GM19043 (cell line): ENCODE measurements at regions not wholly inside any gene's neighbourhood (a gene's known extent, or its start where the extent isn't known, plus 50 kb on each side); places are given as distances from the start of the nearest gene placed in this dataset.
"Not testable (repeated sequence)": the region's sequence is repeated elsewhere in the genome, so short reads cannot be mapped to it uniquely, and the experiment has no call there.

Experiments
- ATAC-seq: cut with Tn5 transposase; IDR thresholded peaks from one replicate; pipeline ENCODE4 v1.9.1; 2021; ENCODE audit warnings: low read depth; ENCODE audit not compliant: unreplicated experiment

- no peak for ATAC-seq
Measured at GRCh38 chr20:11511821-11512220, 405.9 kb upstream of the BTBD3 start.

- ATAC-seq = not testable (repeated sequence)
Measured at GRCh38 chr20:11513241-11513745, 404.4 kb upstream of the BTBD3 start.

DNA sequence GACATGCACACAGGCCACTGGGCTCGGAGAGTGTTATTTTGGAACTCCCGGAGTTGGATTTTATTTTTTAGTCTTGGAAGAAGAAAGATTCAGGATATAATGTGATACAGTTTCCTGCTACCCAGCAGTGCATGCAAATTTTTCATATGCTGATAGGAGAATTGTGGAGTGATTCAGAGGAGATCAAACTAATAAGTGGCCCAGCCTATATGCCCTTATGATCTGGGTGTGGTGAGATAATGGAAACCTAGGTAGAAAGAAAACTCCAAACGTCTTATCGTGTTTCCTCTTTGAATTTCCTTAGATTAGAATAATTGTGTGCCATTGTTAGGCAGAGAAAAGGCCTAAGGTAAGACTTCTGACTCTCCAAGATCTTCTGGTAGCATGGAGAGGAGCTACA lies 401.2 kb upstream of the BTBD3 start:
- ATAC-seq = no peak

GRCh38 chr20:11520596-11520995 lies 397.1 kb upstream of the BTBD3 start:
- ATAC-seq = no peak

DNA sequence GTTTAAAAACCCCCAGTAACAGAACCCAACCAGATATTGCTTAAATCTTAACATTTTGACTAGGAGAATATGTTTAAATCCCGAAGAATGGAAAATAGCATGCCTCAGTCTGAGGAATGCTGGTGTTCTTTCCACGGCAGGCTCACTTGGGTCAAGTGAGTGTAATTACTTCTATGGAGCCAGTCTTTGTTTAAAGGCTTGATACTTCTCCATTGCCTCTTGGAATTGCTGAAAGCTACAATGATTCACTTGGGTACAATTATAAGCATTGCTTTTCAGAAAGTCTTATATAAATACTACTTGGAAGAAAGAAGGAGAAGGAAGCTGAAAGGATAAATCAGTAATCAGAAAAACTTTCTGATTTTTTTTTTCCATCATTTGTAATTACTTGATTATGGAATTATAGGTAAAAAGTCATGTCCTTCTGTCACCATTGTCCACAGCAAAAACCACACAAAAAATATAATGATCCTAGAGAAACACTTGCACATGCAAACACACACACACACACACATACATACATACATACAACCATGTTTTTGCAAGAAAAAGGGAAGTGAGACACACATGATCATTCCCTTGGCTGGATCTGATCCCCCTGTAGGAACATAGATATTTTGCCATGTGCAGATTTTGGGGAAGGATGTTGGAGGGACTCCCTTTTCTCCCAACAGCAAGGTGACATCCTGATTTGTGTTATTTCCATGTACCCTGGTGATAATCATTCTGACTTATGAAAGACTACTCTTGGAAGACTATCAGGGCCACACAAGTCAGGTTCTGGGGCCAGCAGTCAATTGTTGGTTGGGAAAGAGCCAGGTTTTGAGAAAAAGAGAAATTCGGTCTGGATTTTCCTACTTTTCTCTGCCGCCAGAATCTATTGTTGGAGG lies 396.0 kb upstream of the BTBD3 start:
- no peak for ATAC-seq

DNA sequence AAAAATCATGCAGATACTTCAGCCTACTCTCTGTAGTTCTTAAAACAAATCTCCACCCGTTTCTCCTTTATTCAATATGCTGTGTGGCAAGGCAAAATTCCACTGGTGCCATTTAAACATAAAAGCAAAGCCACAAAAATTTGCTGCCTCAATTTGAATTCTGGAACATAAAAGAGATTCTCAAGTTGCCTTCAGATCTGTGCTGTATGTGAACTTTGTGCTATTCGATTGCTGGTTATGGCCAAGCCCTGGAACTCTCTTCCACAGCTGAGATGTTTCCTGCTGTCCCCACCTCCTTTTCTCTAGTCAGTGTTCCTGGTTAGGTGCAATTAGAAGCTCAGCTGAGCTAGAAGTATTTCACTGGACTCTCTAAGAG lies 395.3 kb upstream of the BTBD3 start:
- no peak for ATAC-seq

- ATAC-seq = no peak
Measured at GRCh38 chr20:11529047-11529446, 388.6 kb upstream of the BTBD3 start.

DNA sequence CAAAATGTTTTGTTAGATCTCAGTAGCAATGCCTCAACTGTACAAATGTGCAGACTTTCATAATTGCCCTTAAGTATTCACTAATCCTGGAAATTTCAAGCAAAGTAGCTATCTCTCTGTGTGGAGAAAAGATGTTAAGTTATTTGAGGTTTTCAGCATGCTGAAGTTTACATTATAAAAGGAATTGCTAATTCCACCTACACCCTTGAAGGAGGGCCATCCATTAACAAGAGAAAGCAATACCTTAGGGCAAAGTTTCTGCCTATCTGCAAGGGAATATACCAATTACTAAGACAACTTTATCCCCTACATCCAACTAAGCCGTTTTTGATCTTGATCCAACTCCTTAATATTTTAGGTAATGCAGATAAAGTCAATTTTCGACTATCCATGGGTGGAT lies 380.7 kb upstream of the BTBD3 start:
- ATAC-seq = no peak

DNA sequence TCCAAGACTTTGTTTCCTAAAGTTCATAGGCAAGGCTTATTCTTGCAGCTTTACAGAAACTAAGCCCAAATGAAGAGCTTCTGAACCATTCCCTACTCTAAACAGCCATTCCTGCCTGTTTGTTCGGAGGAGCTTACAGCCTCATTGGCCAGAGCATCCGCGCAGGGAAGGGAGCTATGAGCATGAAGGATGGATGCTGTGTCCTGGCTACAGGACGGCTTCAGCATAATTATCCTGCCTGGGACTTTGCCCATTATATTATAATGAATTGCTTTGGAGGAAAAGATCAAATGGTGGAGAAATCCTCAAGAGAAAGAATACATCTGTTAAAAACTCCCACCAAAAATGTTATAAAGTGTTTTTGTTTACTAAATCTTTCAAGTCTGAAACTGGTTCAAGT lies 378.2 kb upstream of the BTBD3 start:
- no peak for ATAC-seq

GRCh38 chr20:11540558-11540957 lies 377.1 kb upstream of the BTBD3 start:
- ATAC-seq = no peak

GRCh38 chr20:11542645-11543044 lies 375.0 kb upstream of the BTBD3 start:
- ATAC-seq = no peak

- peak; percentile 83 for ATAC-seq
Measured at GRCh38 chr20:11544029-11544678, 373.5 kb upstream of the BTBD3 start.

DNA sequence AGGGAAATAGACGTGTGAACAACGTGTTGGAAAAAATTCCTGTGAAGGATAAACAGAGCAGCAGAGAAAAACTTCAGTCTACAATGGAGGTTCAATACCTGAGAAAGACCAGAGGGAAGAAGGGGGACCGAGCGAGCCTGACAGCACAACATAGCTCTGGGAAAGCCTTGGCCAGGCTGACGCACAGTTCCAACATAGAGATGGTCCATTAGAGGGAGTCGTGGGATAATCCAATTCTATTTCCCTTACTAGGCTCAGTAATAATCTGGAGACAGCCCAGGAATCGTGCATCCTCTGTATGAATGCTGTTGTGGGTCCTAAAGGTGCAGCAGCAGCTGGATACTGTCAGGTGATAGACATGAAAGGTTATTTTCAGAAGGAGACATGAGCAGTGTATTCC lies 370.8 kb upstream of the BTBD3 start:
- ATAC-seq = no peak

DNA sequence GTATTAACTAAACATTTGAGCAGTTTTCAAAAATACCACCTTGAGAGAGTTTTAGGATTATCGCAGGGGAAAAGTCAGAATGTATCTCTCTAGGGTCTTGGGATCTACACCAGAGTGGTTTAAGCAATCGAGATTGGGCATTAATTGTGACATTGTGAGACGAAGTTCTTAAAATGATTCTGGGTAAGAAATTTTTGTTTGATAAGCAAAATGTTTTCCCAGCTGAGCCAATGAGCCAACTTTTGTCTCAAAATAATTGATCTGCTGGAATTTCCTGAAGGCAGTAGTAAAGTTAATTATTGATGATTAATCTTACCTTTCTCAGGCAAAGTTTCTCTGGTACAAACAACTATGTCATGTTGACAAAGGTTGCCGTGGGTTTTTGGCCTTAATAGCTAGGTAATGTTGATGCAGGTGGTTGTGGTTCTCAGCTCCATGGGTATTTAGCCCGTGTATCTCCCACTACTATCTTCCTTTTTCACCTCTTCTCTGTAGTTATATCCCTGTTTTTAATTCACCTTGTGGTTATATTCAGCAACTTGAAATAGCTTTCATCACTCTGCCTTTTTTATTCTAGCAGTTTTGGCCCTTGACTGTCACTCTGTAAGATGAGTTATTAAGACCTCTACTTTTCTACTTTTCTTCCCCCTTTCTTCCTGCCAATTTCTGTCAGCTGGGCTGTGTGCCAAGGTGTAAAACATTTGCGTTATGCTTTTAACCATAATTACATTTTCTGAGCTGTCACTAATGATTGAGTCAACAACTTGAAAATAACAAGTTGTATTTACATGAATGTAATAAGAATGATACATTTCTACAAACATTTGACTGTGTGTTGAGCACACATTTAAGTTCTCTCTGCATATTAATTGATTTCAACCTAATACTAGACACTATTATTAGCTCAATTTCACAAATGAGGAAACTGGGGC lies 368.3 kb upstream of the BTBD3 start:
- no peak for ATAC-seq

- ATAC-seq = no peak
Measured at GRCh38 chr20:11550657-11551338, 366.9 kb upstream of the BTBD3 start.

- no peak for ATAC-seq
Measured at GRCh38 chr20:11551479-11551878, 366.2 kb upstream of the BTBD3 start.

GRCh38 chr20:11553603-11554002 lies 364.1 kb upstream of the BTBD3 start:
- ATAC-seq = no peak

GRCh38 chr20:11555510-11555909 lies 362.2 kb upstream of the BTBD3 start:
- ATAC-seq = no peak

- no peak for ATAC-seq
Measured at GRCh38 chr20:11556410-11556809, 361.3 kb upstream of the BTBD3 start.

- ATAC-seq = no peak
Measured at GRCh38 chr20:11564491-11564890, 353.2 kb upstream of the BTBD3 start.
